ENCODE measurements at regions not wholly inside any gene's neighbourhood (a gene's known extent, or its start where the extent isn't known, plus 50 kb on each side); places are given as distances from the start of the nearest gene placed in this dataset.

DNA sequence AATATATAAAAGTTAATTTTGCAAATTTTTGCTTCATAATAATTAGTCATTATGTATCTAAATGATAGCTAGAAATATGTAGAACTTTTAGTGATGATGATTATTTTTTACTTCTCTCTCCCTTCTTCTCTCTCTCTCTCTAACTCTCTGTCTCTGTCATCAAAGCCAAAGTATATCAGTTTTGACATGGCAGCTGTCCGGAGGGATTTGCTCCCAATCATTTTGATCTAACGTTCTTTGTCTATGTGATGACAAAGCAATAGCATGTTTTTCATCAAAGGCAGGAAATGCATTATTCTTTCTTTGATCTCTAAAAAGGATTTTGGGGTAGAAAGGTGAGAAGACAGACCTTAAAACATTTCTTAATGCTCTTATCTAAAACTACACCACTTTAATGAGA, 402.1 kb downstream of the PDGFC start:
- no peak for TF ChIP-seq ZFX (IDR thresholded peaks at IDR 0.05; ENCODE audit: borderline replicate concordance)
- TF ChIP-seq, protein P1, sequence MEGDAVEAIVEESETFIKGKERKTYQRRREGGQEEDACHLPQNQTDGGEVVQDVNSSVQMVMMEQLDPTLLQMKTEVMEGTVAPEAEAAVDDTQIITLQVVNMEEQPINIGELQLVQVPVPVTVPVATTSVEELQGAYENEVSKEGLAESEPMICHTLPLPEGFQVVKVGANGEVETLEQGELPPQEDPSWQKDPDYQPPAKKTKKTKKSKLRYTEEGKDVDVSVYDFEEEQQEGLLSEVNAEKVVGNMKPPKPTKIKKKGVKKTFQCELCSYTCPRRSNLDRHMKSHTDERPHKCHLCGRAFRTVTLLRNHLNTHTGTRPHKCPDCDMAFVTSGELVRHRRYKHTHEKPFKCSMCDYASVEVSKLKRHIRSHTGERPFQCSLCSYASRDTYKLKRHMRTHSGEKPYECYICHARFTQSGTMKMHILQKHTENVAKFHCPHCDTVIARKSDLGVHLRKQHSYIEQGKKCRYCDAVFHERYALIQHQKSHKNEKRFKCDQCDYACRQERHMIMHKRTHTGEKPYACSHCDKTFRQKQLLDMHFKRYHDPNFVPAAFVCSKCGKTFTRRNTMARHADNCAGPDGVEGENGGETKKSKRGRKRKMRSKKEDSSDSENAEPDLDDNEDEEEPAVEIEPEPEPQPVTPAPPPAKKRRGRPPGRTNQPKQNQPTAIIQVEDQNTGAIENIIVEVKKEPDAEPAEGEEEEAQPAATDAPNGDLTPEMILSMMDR (IDR thresholded peaks at IDR 0.05), result no peak
- H3K27ac ChIP-seq, result no peak overlapping the region

DNA sequence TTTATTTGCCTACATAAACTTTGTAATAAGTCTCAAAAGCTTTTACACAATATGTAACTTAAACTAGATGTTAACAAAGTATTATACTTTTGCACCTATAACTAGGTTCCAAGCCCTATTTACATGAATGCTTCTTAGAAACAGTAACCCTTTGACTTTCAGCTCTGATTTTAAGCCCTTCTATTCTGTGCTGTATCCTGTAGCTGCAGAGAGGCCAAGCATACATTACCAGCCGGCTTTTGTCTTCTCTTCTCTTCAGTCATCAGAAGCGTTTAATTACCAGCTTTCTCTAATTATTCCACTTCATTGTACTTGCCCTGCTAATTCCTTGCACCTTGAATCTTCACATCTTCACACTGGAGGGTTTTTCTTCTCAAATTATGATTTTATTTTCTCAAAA, 403.1 kb downstream of the PDGFC start:
- no peak overlapping the region for H3K27ac ChIP-seq
- TF ChIP-seq, protein P1 (IDR thresholded peaks at IDR 0.05), result no peak
- TF ChIP-seq ZFX (IDR thresholded peaks at IDR 0.05; ENCODE audit: borderline replicate concordance), result no peak

DNA sequence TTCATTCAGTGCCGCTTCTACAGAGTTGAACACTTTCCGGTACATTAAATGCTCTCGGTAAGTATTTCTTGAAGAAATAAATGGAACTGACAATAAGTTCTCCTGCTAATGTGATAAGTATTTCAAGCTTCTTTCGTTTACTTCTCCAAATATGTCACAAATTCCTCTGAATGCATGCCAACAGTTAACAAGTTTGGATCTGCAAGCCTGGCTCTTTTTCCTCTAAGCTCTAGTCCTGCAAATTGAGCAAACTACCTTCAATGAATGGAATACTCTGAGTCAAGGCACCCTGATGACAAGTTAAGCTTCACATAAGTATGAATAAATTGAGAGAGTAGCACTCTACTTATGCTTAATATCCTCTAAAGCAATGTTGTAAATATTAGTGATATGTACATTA, 403.6 kb downstream of the PDGFC start:
- TF ChIP-seq, protein P1 (IDR thresholded peaks at IDR 0.05), result no peak
- no peak for TF ChIP-seq ZFX (IDR thresholded peaks at IDR 0.05; ENCODE audit: borderline replicate concordance)
- no peak overlapping the region for H3K27ac ChIP-seq

DNA sequence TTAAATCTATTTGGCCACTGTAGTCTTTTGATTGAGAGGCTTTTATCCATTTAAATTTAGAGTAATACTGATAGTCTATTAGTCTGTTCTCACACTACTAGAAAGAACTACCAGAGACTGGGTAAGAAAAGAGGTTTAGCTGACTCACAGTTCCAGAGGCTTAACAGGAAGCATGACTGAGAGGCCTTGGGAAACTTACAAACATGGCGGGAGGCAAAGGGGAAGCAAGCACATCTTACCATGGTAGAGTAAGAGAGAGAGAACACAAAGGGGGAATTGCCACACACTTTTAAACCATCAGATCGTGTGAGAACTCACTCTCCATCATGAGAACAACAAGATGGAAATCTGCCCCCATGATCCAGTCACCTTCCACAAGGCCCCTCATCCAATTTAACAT, 410.9 kb downstream of the PDGFC start:
- no peak overlapping the region for H3K27ac ChIP-seq
- TF ChIP-seq, protein P1 (IDR thresholded peaks at IDR 0.05), result no peak
- TF ChIP-seq ZFX (IDR thresholded peaks at IDR 0.05; ENCODE audit: borderline replicate concordance), result no peak

DNA sequence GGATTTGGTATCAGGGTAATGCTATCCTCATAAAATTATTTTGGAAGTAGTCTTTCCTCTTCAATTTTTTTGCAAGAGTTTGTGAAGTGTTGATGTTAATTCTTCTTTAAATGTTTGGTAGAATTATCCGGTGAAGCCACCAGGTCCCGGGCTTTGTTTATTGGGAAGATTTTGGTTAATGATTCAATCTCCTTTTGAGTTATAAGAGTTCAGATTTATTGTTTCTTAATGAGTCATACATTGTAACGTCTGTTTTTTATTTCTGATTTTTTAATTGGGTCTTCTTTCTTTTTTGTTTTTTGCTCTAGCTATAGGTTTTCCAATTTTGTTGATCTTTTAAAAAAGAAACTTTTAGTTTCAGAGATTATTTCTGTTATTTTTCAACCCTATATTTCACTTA, 412.3 kb downstream of the PDGFC start:
- no peak overlapping the region for H3K27ac ChIP-seq
- TF ChIP-seq, protein P1 (IDR thresholded peaks at IDR 0.05), result no peak
- no peak for TF ChIP-seq ZFX (IDR thresholded peaks at IDR 0.05; ENCODE audit: borderline replicate concordance)

DNA sequence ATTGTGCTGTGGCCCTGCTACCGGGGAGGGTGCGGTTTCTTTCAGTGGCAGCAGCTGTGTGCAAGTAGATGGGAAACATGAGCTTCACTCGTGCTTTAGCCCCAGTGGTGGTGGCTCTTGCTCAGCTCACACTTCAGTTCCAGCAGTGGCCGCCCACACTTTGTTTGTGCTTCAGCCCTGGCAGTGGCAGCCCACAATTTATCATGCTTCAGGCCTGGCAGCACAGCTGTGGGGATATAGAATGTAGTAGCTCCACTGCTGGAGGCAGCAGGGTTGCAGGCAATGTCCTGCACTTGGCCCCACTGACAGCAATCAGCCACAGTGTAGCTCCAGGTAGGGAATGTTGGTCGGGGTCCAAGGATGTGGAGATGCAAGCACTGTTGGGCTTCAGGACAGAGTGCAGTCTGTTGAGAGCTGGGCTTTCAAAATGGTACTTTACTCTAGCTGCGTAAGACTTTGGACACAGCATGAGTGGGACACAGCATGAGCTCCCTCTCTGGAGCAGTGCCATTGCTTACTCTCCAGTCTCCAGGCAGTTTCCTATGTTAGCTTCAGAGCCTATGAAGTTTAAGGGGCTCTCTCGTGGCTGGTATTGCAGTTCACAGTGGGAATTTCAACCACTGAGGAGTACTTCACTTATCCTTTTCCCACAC, 413.1 kb downstream of the PDGFC start:
- no peak for TF ChIP-seq ZFX (IDR thresholded peaks at IDR 0.05; ENCODE audit: borderline replicate concordance)
- TF ChIP-seq, protein P1 (IDR thresholded peaks at IDR 0.05), result no peak
- no peak overlapping the region for H3K27ac ChIP-seq

DNA sequence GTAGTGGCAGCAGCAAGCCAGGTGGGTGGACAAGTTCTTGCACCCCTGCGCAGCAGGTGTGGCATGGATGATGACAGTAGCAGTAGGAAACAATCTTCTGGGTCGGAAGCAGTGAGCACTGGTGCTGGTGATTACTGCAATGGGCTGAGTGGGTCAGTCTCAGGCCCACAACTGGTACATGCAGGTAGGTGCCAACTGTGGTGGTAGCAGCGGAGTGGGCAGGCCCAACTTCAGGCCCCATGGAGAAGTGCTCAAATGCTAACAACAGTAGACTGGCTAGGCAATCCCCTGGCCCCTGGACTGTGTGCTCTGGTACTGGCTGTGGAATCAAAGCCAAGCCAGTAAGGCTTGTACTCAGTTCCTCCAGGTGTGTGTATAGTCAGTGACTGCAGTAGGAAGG, 413.7 kb downstream of the PDGFC start:
- no peak overlapping the region for H3K27ac ChIP-seq
- TF ChIP-seq, protein P1 (IDR thresholded peaks at IDR 0.05), result no peak
- no peak for TF ChIP-seq ZFX (IDR thresholded peaks at IDR 0.05; ENCODE audit: borderline replicate concordance)

Measured in 22Rv1 (cell line).